ENCODE measurements at regions not wholly inside any gene's neighbourhood (a gene's known extent, or its start where the extent isn't known, plus 50 kb on each side); places are given as distances from the start of the nearest gene placed in this dataset.

DNA sequence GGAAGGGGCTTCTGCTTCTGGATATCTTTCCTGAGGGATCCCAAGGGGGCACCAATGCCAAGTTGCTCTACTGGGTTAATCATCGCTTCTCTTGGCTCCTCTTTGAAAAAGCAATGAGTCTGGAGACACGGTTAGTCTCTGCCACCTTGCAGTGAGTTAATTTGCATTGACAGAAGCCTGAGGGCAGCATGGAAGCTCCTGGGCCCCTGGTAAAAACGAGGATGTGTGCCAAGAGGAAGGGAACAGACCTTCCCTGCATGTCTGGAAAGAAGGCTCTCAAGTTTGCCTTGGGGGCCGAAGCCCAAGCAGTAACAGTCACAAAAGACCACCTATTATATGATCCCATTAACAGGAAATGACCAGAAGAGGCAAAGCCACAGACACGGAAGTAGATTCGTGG is 86.7 kb downstream of the IRX5 start:
- no peak overlapping the region for H3K4me2 ChIP-seq

DNA sequence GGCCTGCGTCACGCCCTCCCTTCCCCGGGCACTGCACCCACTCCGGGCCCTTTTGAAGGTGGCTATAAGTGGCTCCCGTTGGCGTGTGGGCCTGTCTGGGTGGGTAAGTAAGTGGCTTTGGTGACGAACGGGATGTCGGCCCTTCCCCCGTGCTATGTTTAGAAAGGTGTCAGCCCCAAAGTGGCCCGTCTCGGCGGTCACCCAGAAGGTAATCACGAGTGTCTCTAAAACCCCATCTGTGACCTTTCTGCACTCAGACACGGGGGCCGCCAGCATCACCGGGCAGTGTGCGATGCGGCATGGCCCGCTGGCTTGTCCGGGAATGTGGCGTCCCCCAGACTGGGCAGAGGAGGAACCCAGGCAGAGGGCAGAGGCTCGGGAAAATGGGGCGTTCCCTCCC is 88.2 kb downstream of the IRX5 start:
- Histone ChIP-seq H3K79me2 (replicated peaks; ENCODE audit: insufficient read depth) (no peaks in the 10 kb centered on the region), H3K27me3 (ENCODE audit: insufficient read depth) (no peaks in the 10 kb centered on the region), H3K4me2 (no peak overlapping the region), H3K4me1 (ENCODE audit: insufficient read depth) (no peaks in the 10 kb centered on the region), H3K9me2 (ENCODE audit: insufficient read depth) (no peaks in the 10 kb centered on the region), H3K4me3 (no peak overlapping the region), H4K20me1 (replicated peaks; ENCODE audit: insufficient read depth) (no peaks in the 10 kb centered on the region), H2AFZ (no peak overlapping the region), H3K27ac (ENCODE audit: low read depth) (no peak overlapping the region), H3F3A (replicated peaks; ENCODE audit: low read depth) (no peaks in the 10 kb centered on the region), H3K36me3 (ENCODE audit: insufficient read depth) (no peaks in the 10 kb centered on the region)
- DNase-seq (ENCODE audit: low spot score) (no peak), ATAC-seq (no peak)
- H3K27me3 Mint-ChIP-seq (ENCODE audit: insufficient read depth, low read depth, poor library complexity), result peaks cover 9% of the 10 kb centered on the region
- H3K36me3 Mint-ChIP-seq (ENCODE audit: low read depth), result peaks cover 2% of the 10 kb centered on the region; the same call in 1 of the 3 replicates
- no peak overlapping the region for H3K4me3 Mint-ChIP-seq
- no peak overlapping the region for H3K27ac Mint-ChIP-seq
- no peaks in the 10 kb centered on the region; the same call in 2 of the 3 replicates for H3K4me1 Mint-ChIP-seq
- H3K9me3 Mint-ChIP-seq, result peaks cover 11% of the 10 kb centered on the region
- TF ChIP-seq ZNF114 (CRISPR knock-in tag; IDR thresholded peaks at IDR 0.05) (no peak), ZNF331 (CRISPR knock-in tag; IDR thresholded peaks at IDR 0.05; ENCODE audit: low read depth) (no peak), JUNB (IDR thresholded peaks at IDR 0.05; ENCODE audit: unreplicated experiment) (no peak), STAT1 (IDR thresholded peaks at IDR 0.05; ENCODE audit: unreplicated experiment) (no peak), EZH2phosphoT487 (IDR thresholded peaks at IDR 0.05; ENCODE audit: unreplicated experiment) (no peak), POLR2AphosphoS5 (IDR thresholded peaks at IDR 0.05; ENCODE audit: low read depth) (no peak)
- TF ChIP-seq, protein P1, sequence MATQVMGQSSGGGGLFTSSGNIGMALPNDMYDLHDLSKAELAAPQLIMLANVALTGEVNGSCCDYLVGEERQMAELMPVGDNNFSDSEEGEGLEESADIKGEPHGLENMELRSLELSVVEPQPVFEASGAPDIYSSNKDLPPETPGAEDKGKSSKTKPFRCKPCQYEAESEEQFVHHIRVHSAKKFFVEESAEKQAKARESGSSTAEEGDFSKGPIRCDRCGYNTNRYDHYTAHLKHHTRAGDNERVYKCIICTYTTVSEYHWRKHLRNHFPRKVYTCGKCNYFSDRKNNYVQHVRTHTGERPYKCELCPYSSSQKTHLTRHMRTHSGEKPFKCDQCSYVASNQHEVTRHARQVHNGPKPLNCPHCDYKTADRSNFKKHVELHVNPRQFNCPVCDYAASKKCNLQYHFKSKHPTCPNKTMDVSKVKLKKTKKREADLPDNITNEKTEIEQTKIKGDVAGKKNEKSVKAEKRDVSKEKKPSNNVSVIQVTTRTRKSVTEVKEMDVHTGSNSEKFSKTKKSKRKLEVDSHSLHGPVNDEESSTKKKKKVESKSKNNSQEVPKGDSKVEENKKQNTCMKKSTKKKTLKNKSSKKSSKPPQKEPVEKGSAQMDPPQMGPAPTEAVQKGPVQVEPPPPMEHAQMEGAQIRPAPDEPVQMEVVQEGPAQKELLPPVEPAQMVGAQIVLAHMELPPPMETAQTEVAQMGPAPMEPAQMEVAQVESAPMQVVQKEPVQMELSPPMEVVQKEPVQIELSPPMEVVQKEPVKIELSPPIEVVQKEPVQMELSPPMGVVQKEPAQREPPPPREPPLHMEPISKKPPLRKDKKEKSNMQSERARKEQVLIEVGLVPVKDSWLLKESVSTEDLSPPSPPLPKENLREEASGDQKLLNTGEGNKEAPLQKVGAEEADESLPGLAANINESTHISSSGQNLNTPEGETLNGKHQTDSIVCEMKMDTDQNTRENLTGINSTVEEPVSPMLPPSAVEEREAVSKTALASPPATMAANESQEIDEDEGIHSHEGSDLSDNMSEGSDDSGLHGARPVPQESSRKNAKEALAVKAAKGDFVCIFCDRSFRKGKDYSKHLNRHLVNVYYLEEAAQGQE (IDR thresholded peaks at IDR 0.05; ENCODE audit: unreplicated experiment), result no peak

More for the DNA sequence above, 86.7 kb downstream of the IRX5 start:
- Histone ChIP-seq H3K4me3 (no peak overlapping the region), H3K4me1 (ENCODE audit: insufficient read depth) (no peaks in the 10 kb centered on the region), H3K27ac (ENCODE audit: low read depth) (no peak overlapping the region), H3F3A (replicated peaks; ENCODE audit: low read depth) (no peaks in the 10 kb centered on the region), H3K9me2 (ENCODE audit: insufficient read depth) (no peaks in the 10 kb centered on the region), H3K36me3 (ENCODE audit: insufficient read depth) (no peaks in the 10 kb centered on the region), H3K79me2 (replicated peaks; ENCODE audit: insufficient read depth) (no peaks in the 10 kb centered on the region), H2AFZ (no peak overlapping the region), H3K27me3 (ENCODE audit: insufficient read depth) (no peaks in the 10 kb centered on the region), H4K20me1 (replicated peaks; ENCODE audit: insufficient read depth) (no peaks in the 10 kb centered on the region)
- Mint-ChIP-seq H3K36me3 (ENCODE audit: low read depth) (peaks cover 2% of the 10 kb centered on the region; the same call in 1 of the 3 replicates), H3K4me3 (no peak overlapping the region), H3K9me3 (peaks cover 11% of the 10 kb centered on the region), H3K27ac (no peak overlapping the region), H3K4me1 (no peaks in the 10 kb centered on the region; the same call in 2 of the 3 replicates), H3K27me3 (ENCODE audit: insufficient read depth, low read depth, poor library complexity) (peaks cover 9% of the 10 kb centered on the region)
- no peak for ATAC-seq
- no peak for DNase-seq (ENCODE audit: low spot score)
- TF ChIP-seq, protein P2, sequence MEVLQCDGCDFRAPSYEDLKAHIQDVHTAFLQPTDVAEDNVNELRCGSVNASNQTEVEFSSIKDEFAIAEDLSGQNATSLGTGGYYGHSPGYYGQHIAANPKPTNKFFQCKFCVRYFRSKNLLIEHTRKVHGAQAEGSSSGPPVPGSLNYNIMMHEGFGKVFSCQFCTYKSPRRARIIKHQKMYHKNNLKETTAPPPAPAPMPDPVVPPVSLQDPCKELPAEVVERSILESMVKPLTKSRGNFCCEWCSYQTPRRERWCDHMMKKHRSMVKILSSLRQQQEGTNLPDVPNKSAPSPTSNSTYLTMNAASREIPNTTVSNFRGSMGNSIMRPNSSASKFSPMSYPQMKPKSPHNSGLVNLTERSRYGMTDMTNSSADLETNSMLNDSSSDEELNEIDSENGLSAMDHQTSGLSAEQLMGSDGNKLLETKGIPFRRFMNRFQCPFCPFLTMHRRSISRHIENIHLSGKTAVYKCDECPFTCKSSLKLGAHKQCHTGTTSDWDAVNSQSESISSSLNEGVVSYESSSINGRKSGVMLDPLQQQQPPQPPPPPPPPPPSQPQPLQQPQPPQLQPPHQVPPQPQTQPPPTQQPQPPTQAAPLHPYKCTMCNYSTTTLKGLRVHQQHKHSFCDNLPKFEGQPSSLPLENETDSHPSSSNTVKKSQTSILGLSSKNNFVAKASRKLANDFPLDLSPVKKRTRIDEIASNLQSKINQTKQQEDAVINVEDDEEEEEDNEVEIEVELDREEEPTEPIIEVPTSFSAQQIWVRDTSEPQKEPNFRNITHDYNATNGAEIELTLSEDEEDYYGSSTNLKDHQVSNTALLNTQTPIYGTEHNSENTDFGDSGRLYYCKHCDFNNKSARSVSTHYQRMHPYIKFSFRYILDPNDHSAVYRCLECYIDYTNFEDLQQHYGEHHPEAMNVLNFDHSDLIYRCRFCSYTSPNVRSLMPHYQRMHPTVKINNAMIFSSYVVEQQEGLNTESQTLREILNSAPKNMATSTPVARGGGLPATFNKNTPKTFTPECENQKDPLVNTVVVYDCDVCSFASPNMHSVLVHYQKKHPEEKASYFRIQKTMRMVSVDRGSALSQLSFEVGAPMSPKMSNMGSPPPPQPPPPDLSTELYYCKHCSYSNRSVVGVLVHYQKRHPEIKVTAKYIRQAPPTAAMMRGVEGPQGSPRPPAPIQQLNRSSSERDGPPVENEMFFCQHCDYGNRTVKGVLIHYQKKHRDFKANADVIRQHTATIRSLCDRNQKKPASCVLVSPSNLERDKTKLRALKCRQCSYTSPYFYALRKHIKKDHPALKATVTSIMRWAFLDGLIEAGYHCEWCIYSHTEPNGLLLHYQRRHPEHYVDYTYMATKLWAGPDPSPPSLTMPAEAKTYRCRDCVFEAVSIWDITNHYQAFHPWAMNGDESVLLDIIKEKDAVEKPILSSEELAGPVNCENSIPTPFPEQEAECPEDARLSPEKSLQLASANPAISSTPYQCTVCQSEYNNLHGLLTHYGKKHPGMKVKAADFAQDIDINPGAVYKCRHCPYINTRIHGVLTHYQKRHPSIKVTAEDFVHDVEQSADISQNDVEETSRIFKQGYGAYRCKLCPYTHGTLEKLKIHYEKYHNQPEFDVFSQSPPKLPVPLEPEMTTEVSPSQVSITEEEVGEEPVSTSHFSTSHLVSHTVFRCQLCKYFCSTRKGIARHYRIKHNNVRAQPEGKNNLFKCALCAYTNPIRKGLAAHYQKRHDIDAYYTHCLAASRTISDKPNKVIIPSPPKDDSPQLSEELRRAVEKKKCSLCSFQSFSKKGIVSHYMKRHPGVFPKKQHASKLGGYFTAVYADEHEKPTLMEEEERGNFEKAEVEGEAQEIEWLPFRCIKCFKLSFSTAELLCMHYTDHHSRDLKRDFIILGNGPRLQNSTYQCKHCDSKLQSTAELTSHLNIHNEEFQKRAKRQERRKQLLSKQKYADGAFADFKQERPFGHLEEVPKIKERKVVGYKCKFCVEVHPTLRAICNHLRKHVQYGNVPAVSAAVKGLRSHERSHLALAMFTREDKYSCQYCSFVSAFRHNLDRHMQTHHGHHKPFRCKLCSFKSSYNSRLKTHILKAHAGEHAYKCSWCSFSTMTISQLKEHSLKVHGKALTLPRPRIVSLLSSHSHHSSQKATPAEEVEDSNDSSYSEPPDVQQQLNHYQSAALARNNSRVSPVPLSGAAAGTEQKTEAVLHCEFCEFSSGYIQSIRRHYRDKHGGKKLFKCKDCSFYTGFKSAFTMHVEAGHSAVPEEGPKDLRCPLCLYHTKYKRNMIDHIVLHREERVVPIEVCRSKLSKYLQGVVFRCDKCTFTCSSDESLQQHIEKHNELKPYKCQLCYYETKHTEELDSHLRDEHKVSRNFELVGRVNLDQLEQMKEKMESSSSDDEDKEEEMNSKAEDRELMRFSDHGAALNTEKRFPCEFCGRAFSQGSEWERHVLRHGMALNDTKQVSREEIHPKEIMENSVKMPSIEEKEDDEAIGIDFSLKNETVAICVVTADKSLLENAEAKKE (CRISPR knock-in tag; IDR thresholded peaks at IDR 0.05), result no peak
- no peak for TF ChIP-seq STAT1 (IDR thresholded peaks at IDR 0.05; ENCODE audit: unreplicated experiment)
